Fibroblast of pulmonary artery (primary cell): ENCODE measurements at regions not wholly inside any gene's neighbourhood (a gene's known extent, or its start where the extent isn't known, plus 50 kb on each side); places are given as distances from the start of the nearest gene placed in this dataset.
A peak's percentile ranks its signal among the peaks of the same experiment; 100 is the strongest.

Source experiments
- DNase-seq: peaks from one replicate; pipeline ENCODE4 v3.0.0-alpha.2; 2010; ENCODE audit warnings: low read depth
- H3K4me3 ChIP-seq: replicated peaks from 2 replicates; pipeline ENCODE4 v1.5.1; 2011; ENCODE audit warnings: low read depth, mild to moderate bottlenecking, control low read depth, low read length, moderate library complexity
- TF ChIP-seq, protein P1 (sequence below): IDR thresholded peaks from 2 replicates; pipeline ENCODE4 v1.5.1; 2011; ENCODE audit warnings: mild to moderate bottlenecking, control low read depth, low read length, inconsistent platforms; ENCODE audit errors: missing control alignments

DNA sequence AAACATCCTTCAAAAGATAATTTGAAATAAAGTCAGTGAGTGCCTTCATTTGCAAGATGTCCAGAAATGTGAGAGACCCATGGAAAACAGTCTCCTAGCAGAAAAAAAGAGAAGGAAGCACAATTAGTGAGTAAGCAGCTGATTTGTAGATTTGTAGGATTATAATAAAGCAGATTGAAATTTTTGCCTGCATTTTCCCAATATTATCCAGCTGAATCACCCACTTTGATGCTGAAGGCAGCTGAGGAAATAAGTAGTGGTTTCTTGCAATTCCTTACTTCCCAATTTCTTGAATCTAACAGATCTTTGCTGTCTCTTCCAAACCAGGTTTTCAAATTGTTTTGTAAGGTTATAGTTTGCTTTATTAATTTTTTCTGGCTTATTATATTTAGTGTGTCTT lies 181.4 kb downstream of the GNAT3 start:
- TF ChIP-seq, protein P1, sequence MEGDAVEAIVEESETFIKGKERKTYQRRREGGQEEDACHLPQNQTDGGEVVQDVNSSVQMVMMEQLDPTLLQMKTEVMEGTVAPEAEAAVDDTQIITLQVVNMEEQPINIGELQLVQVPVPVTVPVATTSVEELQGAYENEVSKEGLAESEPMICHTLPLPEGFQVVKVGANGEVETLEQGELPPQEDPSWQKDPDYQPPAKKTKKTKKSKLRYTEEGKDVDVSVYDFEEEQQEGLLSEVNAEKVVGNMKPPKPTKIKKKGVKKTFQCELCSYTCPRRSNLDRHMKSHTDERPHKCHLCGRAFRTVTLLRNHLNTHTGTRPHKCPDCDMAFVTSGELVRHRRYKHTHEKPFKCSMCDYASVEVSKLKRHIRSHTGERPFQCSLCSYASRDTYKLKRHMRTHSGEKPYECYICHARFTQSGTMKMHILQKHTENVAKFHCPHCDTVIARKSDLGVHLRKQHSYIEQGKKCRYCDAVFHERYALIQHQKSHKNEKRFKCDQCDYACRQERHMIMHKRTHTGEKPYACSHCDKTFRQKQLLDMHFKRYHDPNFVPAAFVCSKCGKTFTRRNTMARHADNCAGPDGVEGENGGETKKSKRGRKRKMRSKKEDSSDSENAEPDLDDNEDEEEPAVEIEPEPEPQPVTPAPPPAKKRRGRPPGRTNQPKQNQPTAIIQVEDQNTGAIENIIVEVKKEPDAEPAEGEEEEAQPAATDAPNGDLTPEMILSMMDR = no peak
- H3K4me3 ChIP-seq = no peak overlapping the region
- peak; percentile 44 for DNase-seq

DNA sequence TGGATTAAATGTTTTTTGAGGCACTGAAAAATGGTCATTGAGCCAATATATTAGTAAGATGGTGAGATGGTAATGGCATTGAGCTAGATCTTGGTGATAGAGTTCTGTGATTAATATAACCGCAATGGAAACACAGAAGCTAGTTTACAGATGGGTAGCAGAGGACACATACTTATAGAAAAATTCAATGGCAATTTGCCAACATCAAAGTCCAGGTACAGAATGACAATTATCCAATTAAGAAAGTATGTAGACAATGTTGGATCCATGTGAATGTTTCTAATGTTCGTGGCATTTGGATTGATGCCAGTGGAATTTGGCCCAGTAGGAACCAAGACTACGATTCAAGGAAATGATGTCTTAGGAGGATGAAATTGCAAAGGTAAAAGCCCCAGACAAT lies 187.8 kb downstream of the GNAT3 start:
- TF ChIP-seq, protein P1 = no peak
- no peak overlapping the region for H3K4me3 ChIP-seq
- DNase-seq = peak; percentile 70

GRCh38 chr7:80319461-80319860 lies 184.8 kb downstream of the GNAI1 start:
- DNase-seq = no peak
- no peak overlapping the region for H3K4me3 ChIP-seq
- TF ChIP-seq, protein P1 = no peak

GRCh38 chr7:80318081-80318480 lies 183.4 kb downstream of the GNAI1 start:
- TF ChIP-seq, protein P1 = no peak
- H3K4me3 ChIP-seq = no peak overlapping the region
- no peak for DNase-seq

DNA sequence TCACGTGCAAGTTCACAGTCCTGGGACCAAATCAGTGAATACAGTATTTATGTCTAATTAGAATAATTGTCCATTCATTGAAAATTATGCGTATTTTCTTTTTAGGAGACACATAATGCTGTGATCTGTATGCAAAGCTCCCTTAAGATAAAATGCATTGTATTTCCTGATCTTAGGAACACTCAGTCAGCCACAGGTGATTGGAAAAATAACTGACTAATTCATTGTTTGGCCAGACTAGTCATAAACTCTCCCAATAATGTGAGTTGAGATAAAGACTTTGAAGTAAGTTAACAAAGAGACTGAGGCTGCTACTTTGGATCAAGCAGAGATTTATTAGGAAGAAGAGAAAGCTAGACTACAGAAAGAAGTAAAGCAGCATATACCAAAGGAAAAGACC lies 182.2 kb downstream of the GNAI1 start:
- no peak for DNase-seq
- TF ChIP-seq, protein P1 = no peak
- no peak overlapping the region for H3K4me3 ChIP-seq

- TF ChIP-seq, protein P1 = no peak
- DNase-seq = no peak
- no peak overlapping the region for H3K4me3 ChIP-seq
Observed at GRCh38 chr7:80313716-80314115, 179.1 kb downstream of the GNAI1 start.

- TF ChIP-seq, protein P1 = no peak
- no peak for DNase-seq
- H3K4me3 ChIP-seq = no peak overlapping the region
Observed at GRCh38 chr7:80313067-80313626, 178.5 kb downstream of the GNAI1 start.
